ENCODE measurements at regions not wholly inside any gene's neighbourhood (a gene's known extent, or its start where the extent isn't known, plus 50 kb on each side); places are given as distances from the start of the nearest gene placed in this dataset.
"Not testable (repeated sequence)": the region's sequence is repeated elsewhere in the genome, so short reads cannot be mapped to it uniquely, and the experiment has no call there.

GRCh38 chr14:86196471-86196870 is 666.5 kb downstream of the FLRT2 start:
- DNase-seq (ENCODE audit: low read depth): no peak

DNA sequence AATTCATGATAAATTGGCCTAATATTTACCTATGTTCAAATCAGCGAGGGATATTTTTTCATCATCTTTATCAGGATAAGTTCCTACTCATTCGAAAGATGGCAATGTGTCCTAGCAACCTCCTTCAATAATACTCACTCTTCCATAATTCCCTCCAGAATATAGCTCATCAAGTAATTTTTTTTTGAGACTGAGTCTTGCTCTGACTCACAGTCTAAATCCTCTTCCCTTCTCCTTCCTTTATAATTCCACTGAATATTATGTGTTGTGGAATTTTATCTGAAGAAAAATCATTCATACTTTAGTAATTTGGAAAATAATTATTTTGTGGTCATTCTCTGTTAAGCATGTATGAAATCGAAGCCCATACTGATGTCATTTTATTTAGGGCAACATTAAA is 663.8 kb downstream of the FLRT2 start:
- no peak for DNase-seq (ENCODE audit: low read depth)

- DNase-seq (ENCODE audit: low read depth): no peak
Observed at GRCh38 chr14:86179980-86180379, 650.0 kb downstream of the FLRT2 start.

DNA sequence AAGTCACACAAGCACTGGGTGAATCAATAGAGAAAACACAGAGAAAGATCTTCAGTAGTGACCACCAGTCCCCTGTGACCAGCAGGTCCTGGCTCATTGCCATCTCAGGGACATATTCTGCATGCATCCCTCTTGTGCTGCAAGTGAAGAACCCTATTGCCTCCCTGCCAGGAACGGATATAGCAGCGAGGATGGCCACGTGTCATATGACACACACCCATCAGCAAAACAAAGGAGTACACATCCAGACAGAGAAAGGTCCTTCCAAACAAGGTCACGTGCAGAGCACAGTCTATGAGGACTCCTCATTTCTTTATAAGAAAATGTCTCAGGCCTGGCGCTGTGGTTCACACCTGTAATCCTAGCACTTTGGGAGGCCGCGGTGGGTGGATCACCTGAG is 638.4 kb downstream of the FLRT2 start:
- no peak for DNase-seq (ENCODE audit: low read depth)

- DNase-seq (ENCODE audit: low read depth): no peak
Observed at GRCh38 chr14:86166541-86166940, 636.6 kb downstream of the FLRT2 start.

DNA sequence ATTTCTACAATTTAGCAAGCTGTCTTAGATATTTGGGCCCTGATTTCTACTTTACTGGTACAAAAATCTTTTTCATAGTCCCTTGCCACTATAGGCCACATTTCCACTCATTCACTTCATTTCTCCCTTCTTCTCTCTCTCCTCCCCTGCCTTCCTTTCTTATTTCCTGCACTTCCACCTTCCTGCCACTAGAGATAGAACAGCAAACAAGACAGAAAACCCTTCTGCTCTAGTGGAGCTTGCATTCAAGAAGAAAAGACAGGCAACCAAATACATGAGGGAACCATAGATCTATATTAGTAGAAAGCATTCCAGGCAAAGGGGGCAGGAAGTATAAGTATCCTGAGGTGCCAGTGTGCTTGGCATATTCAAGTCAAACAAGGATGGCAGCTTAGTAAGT is 623.5 kb downstream of the FLRT2 start:
- no peak for DNase-seq (ENCODE audit: low read depth)

- no peak for DNase-seq (ENCODE audit: low read depth)
Observed at GRCh38 chr14:86143248-86143647, 613.3 kb downstream of the FLRT2 start.

- no peak for DNase-seq (ENCODE audit: low read depth)
Observed at GRCh38 chr14:86141966-86142365, 612.0 kb downstream of the FLRT2 start.

GRCh38 chr14:86129426-86129825 is 599.5 kb downstream of the FLRT2 start:
- no peak for DNase-seq (ENCODE audit: low read depth)

GRCh38 chr14:86124328-86124727 is 594.4 kb downstream of the FLRT2 start:
- no peak for DNase-seq (ENCODE audit: low read depth)

DNA sequence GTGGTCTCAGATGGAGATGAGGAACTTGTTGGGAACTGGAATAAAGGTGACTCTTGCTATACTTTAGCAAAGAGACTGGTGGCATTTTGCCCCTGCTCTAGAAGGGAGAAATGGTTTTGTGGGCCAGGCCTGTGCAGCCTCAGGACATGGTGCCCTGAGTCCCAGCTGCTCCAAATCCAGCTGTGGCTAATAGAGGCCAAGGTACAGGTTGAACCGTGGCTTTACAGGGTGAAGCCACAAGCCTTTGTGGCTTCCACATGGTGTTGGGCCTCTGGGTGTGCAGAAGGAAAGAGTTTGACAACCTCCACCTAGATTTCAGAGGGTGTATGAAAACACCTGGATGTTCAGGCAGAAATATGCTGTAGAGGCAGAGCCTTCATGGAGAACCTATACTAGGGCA is 586.0 kb downstream of the FLRT2 start:
- DNase-seq (ENCODE audit: low read depth): no peak

GRCh38 chr14:86110871-86111270 is 580.9 kb downstream of the FLRT2 start:
- DNase-seq (ENCODE audit: low read depth): not testable (repeated sequence)

DNA sequence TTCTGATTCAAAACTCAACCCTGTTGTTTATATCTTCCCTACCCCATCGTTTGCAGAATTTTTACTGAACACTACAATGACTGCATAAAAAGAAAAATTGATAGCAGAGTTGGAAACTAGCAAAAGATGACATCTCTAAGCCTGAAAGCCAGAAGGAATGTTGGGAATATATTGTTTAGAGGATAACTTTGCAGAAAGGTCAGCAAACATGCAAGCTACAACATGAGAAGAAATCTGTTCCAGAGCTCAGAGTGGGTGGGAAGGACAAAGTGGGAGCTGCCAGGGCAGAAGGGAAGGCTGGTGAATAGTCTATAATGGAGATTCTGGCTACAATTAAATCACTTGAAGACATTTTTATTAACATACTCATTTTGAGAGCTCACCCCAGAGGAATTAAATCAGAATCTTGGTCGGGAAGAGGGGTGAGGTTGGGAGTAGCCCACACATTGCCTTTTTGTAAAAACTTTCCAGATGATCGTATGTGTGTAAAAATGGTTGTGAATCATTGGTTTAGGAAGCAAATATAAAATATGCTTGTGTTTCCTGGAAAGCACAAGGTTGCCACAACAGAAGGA is 574.8 kb downstream of the FLRT2 start:
- DNase-seq (ENCODE audit: low read depth): no peak

DNA sequence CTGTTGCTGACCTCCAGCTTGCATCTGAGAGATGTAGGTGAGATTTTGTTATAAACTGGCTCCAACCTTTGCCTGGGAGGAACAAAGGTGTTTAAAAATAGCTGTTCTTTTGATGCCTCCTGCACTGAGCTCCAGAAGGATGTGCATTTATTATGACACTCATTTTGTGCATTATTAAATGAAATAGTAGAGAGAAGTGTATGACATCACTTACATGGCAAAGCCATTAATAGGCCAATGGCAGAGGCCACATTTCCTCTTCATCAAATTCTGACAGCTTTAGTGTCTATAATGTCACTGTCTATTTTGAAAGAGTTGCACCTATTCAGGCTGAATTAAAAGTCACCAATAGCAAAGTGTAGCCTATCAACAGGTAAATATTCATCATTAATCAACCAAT is 564.6 kb downstream of the FLRT2 start:
- no peak for DNase-seq (ENCODE audit: low read depth)

GRCh38 chr14:86091811-86092210 is 561.9 kb downstream of the FLRT2 start:
- DNase-seq (ENCODE audit: low read depth): no peak

DNA sequence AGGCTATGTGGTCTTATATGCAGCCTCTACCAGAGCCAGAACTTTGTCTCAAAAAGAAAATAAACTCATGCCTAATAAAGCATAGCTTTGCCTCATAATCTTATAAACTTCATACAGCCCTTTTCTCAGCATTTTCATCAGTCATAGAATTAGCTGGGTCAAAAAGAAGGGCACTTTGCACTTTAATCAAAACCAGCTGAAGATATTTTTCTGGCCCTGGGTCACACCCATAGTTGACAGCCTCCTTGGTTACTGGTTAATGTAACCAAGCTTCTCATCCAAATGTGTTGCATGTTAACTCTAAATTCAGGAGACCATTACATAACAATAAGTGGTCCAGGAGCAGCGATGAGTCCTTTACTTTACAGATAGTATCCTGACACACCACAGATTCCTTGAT is 558.2 kb downstream of the FLRT2 start:
- no peak for DNase-seq (ENCODE audit: low read depth)

- no peak for DNase-seq (ENCODE audit: low read depth)
Observed at GRCh38 chr14:86087377-86087776, 557.4 kb downstream of the FLRT2 start.

DNA sequence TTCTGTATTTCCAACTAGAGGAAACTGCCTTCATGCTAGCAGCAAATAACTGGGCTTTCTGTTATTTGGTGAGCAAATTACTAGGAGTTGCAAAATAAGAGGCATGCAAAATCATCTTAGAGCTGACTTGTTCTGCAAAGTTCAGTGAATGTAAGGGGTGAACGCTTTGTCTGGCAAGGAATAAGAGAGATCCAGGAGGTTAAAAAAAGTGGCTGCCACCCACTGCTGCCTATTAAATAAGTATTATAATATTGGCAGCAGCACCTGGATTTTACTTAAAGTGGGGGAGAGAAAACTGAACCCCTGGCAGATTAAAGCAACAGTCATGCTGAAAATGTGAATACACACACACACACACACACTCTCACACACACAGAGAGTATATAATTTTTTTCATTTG is 557.0 kb downstream of the FLRT2 start:
- DNase-seq (ENCODE audit: low read depth): no peak

GRCh38 chr14:86084097-86084496 is 554.2 kb downstream of the FLRT2 start:
- no peak for DNase-seq (ENCODE audit: low read depth)

- no peak for DNase-seq (ENCODE audit: low read depth)
Observed at GRCh38 chr14:86083616-86084015, 553.7 kb downstream of the FLRT2 start.

- no peak for DNase-seq (ENCODE audit: low read depth)
Observed at GRCh38 chr14:86072116-86072894, 542.4 kb downstream of the FLRT2 start.

GRCh38 chr14:86066651-86067050 is 536.7 kb downstream of the FLRT2 start:
- no peak for DNase-seq (ENCODE audit: low read depth)

- DNase-seq (ENCODE audit: low read depth): no peak
Observed at GRCh38 chr14:86065407-86065806, 535.5 kb downstream of the FLRT2 start.

- DNase-seq (ENCODE audit: low read depth): not testable (repeated sequence)
Observed at GRCh38 chr14:86064595-86064994, 534.7 kb downstream of the FLRT2 start.

Measured in activated T-helper 1 cell treated with Interleukin-2 at 50 U/mL for 16 hours (primary cell).